ENCODE measurements at regions not wholly inside any gene's neighbourhood (a gene's known extent, or its start where the extent isn't known, plus 50 kb on each side); places are given as distances from the start of the nearest gene placed in this dataset.
"Not testable (repeated sequence)": the region's sequence is repeated elsewhere in the genome, so short reads cannot be mapped to it uniquely, and the experiment has no call there.

DNA sequence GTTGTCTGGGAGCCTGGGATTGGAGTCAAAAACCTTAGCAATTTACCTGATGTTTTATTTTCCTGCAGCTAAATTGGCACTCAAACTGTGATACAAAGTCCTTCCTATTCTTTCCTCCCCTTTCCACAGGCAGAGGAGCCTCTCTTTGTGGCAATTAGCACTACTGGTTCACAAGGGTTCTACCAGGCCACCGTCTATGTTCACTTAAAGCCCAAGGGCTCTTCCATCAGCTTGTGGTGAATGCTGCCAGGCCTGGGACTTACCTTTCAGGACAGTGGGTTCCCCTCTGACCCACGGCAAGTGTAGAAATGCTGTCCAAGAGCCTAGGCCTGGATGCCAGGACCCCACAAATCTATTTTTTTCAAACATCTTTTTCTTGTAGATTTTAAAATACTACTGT, 251.9 kb upstream of the B3GALT2 start:
- no peaks in the 10 kb centered on the region for H3K27me3 ChIP-seq (ENCODE audit: control insufficient read depth, insufficient read depth, low read length)
- no peak overlapping the region for H3K9ac ChIP-seq (ENCODE audit: low read length in 3 of 3)
- no peak for DNase-seq
- no peaks in the 10 kb centered on the region for H3K36me3 ChIP-seq (ENCODE audit: control insufficient read depth in 2 of 3, insufficient read depth in 3 of 3, low read length in 3 of 3)
- H3K27ac ChIP-seq (ENCODE audit: low read depth in 2 of 2, low read length in 2 of 2) = no peak overlapping the region
- no peaks in the 10 kb centered on the region for H3K4me1 ChIP-seq (ENCODE audit: control insufficient read depth in 2 of 3, insufficient read depth in 2 of 3, low read depth in 1 of 3, low read length in 3 of 3)
- H3K4me3 ChIP-seq (ENCODE audit: low read length in 3 of 3) = no peak overlapping the region
- peaks cover 0 to 6% (median 2%) of the 10 kb centered on the region in 3 donors for H3K9me3 ChIP-seq (ENCODE audit: control insufficient read depth in 2 of 3, insufficient read depth in 1 of 3, low read length in 3 of 3)
- intact Hi-C loops (cut with DNase I) = no loop called here
- TF ChIP-seq, protein P1, sequence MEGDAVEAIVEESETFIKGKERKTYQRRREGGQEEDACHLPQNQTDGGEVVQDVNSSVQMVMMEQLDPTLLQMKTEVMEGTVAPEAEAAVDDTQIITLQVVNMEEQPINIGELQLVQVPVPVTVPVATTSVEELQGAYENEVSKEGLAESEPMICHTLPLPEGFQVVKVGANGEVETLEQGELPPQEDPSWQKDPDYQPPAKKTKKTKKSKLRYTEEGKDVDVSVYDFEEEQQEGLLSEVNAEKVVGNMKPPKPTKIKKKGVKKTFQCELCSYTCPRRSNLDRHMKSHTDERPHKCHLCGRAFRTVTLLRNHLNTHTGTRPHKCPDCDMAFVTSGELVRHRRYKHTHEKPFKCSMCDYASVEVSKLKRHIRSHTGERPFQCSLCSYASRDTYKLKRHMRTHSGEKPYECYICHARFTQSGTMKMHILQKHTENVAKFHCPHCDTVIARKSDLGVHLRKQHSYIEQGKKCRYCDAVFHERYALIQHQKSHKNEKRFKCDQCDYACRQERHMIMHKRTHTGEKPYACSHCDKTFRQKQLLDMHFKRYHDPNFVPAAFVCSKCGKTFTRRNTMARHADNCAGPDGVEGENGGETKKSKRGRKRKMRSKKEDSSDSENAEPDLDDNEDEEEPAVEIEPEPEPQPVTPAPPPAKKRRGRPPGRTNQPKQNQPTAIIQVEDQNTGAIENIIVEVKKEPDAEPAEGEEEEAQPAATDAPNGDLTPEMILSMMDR (IDR thresholded peaks at IDR 0.05; ENCODE audit: borderline replicate concordance, extremely low read depth, insufficient read depth) = no peak
- FAIRE-seq = no peak

DNA sequence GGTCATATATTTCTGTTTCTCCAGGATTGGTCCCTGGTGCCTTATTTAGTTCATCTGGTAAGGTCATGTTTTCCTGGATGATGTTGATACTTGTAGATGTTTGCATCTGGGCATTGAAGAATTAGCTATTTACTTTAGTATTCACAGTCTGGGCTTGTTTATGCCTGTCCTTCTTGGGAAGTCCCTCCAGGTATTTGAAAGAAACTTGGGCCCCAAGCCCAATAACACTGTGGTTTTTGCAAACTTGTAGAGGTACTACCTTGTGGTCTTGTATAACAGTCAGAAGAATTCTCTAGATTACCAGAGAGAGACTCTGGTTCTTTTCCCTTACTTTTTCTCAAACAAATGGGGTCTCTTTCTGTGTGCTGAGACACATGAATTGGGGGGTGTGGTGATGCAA, 251.4 kb upstream of the B3GALT2 start:
- TF ChIP-seq, protein P1 (IDR thresholded peaks at IDR 0.05; ENCODE audit: borderline replicate concordance, extremely low read depth, insufficient read depth) = no peak

DNA sequence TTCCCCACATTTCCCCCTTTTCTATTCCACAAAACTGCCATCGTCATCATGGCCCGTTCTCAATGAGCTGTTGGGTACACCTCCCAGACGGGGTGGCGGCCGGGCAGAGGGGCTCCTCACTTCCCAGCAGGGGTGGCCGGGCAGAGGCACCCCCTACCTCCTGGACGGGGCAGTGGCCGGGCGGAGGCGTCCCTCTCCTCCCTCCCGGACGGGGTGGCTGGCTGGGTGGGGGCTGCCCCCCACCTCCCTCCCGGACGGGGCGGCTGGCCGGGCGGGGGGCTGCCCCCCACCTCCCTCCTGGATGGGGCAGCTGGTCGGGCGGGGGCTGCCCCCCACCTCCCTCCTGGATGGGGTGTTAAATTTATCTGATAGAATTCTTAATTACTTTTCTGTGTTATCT, 250.9 kb upstream of the B3GALT2 start:
- intact Hi-C loops (cut with DNase I); H3K9ac ChIP-seq (ENCODE audit: low read length in 3 of 3); DNase-seq; H3K4me3 ChIP-seq (ENCODE audit: low read length in 3 of 3); H3K4me1 ChIP-seq (ENCODE audit: control insufficient read depth in 2 of 3, insufficient read depth in 2 of 3, low read depth in 1 of 3, low read length in 3 of 3); H3K27me3 ChIP-seq (ENCODE audit: control insufficient read depth, insufficient read depth, low read length); FAIRE-seq; H3K27ac ChIP-seq (ENCODE audit: low read depth in 2 of 2, low read length in 2 of 2); H3K36me3 ChIP-seq (ENCODE audit: control insufficient read depth in 2 of 3, insufficient read depth in 3 of 3, low read length in 3 of 3): not testable (repeated sequence)
- peaks cover 0 to 11% (median 2%) of the 10 kb centered on the region in 3 donors for H3K9me3 ChIP-seq (ENCODE audit: control insufficient read depth in 2 of 3, insufficient read depth in 1 of 3, low read length in 3 of 3)

More for the DNA sequence above, 251.4 kb upstream of the B3GALT2 start:
- no peak for FAIRE-seq
- intact Hi-C loops (cut with DNase I) = no loop called here
- DNase-seq = no peak
- Histone ChIP-seq H3K4me3 (ENCODE audit: low read length in 3 of 3) (no peak overlapping the region), H3K9ac (ENCODE audit: low read length in 3 of 3) (no peak overlapping the region), H3K27ac (ENCODE audit: low read depth in 2 of 2, low read length in 2 of 2) (no peak overlapping the region), H3K9me3 (ENCODE audit: control insufficient read depth in 2 of 3, insufficient read depth in 1 of 3, low read length in 3 of 3) (peaks cover 0 to 11% (median 2%) of the 10 kb centered on the region in 3 donors), H3K27me3 (ENCODE audit: control insufficient read depth, insufficient read depth, low read length) (no peaks in the 10 kb centered on the region), H3K36me3 (ENCODE audit: control insufficient read depth in 2 of 3, insufficient read depth in 3 of 3, low read length in 3 of 3) (no peaks in the 10 kb centered on the region), H3K4me1 (ENCODE audit: control insufficient read depth in 2 of 3, insufficient read depth in 2 of 3, low read depth in 1 of 3, low read length in 3 of 3) (no peaks in the 10 kb centered on the region)

DNA sequence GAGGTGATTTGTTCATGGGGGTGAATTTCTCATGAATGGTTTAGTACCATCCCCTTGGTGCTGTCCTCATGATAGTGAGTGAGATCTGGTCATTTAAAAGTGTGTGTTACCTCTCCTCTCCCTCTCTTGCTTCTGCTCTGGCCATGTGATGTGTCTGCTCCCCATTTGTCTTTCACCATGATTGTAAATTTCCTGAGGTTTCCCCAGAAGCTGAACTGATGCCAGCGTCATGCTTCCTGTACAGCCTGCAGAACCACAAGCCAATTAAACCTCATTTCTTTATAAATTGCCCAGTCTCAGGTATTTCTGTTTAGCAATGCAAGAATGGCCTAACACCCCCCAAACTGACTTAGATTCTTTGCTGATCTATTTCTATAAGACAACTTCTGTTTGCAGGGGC, 249.4 kb upstream of the B3GALT2 start:
- H3K9me3 ChIP-seq (ENCODE audit: control insufficient read depth in 2 of 3, insufficient read depth in 1 of 3, low read length in 3 of 3) = peaks cover 0 to 11% (median 2%) of the 10 kb centered on the region in 3 donors
- TF ChIP-seq, protein P1 (IDR thresholded peaks at IDR 0.05; ENCODE audit: borderline replicate concordance, extremely low read depth, insufficient read depth) = no peak
- H3K4me3 ChIP-seq (ENCODE audit: low read length in 3 of 3) = no peak overlapping the region
- FAIRE-seq = no peak
- DNase-seq = no peak
- H3K36me3 ChIP-seq (ENCODE audit: control insufficient read depth in 2 of 3, insufficient read depth in 3 of 3, low read length in 3 of 3) = no peaks in the 10 kb centered on the region
- no peak overlapping the region for H3K27ac ChIP-seq (ENCODE audit: low read depth in 2 of 2, low read length in 2 of 2)
- H3K9ac ChIP-seq (ENCODE audit: low read length in 3 of 3) = no peak overlapping the region
- intact Hi-C loops (cut with DNase I) = no loop called here
- H3K4me1 ChIP-seq (ENCODE audit: control insufficient read depth in 2 of 3, insufficient read depth in 2 of 3, low read depth in 1 of 3, low read length in 3 of 3) = no peaks in the 10 kb centered on the region
- no peaks in the 10 kb centered on the region for H3K27me3 ChIP-seq (ENCODE audit: control insufficient read depth, insufficient read depth, low read length)

All from kidney (tissue), 13 donors.